ENCODE measurements at regions not wholly inside any gene's neighbourhood (a gene's known extent, or its start where the extent isn't known, plus 50 kb on each side); places are given as distances from the start of the nearest gene placed in this dataset.

DNA sequence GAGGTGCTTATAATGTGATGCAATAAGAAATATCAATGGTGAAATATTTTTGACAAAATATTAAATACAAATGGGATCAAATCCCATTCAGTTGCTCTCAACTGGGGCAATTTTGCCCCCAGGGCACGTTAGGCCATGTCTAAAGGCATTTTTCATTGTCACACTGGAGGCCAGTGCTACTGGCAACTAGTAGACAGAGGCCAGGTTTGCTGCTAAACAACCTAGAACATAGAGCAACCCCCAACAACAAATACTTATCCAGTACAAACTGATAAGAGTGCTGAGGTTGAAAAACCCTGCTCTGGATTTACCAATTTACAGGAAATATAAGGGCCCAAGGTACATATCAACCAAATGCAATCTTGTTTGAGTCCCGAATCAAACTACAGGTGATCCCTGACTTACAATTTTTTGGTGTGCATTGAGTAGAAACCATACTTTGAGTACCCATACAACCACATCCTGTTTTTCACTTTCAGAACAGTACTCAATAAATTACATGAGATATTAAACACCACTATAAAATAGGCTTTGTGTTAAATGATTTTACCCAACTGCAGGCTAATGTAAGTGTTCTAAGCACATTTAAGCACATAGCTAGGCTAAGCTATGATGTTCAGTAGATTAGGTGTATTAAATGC is 237.5 kb downstream of the HNRNPD start:
- no peaks in the 10 kb centered on the region for H3K36me3 ChIP-seq (ENCODE audit: control insufficient read depth in 2 of 2, insufficient read depth in 2 of 2, low read length in 1 of 2)
- H3K27ac ChIP-seq (ENCODE audit: control insufficient read depth, insufficient read depth): no peak overlapping the region
- peak; percentile 59 for FAIRE-seq
- H3K9me3 ChIP-seq (replicated peaks; ENCODE audit: control insufficient read depth, insufficient read depth, low read length): no peaks in the 10 kb centered on the region
- H3K27me3 ChIP-seq (replicated peaks in 1 of 2; ENCODE audit: control insufficient read depth in 2 of 2, insufficient read depth in 2 of 2, low read length in 1 of 2): no peaks in the 10 kb centered on the region; a peak in 1 of 4 replicates
- RAD21 ChIA-PET (ENCODE audit: unreplicated experiment): no interaction called here
- H2AFZ ChIP-seq (ENCODE audit: control insufficient read depth, low read depth, low read length): no peak overlapping the region
- 3% methylated on average over 2 of the region's 2 CpGs for WGBS (ENCODE audit: insufficient coverage, insufficient replicate concordance, low lambda C conversion rate, missing lambda C conversion rate)
- SMC1A ChIA-PET (ENCODE audit: uncharacterized antibody, unreplicated experiment): no interaction called here
- intact Hi-C loops (cut with micrococcal nuclease; ENCODE audit: unreplicated experiment) (no loop called here), in situ Hi-C loops (cut with MboI) (no loop called here)
- DNase-seq (ENCODE audit: low read depth, low spot score): no peak
- H3K4me2 ChIP-seq (ENCODE audit: control insufficient read depth, insufficient read depth): no peak overlapping the region
- CTCF ChIA-PET: no interaction called here
- no peak overlapping the region for H3K4me3 ChIP-seq
- no peak overlapping the region for H3K9ac ChIP-seq (ENCODE audit: control insufficient read depth, insufficient read depth, low read length)
- no peaks in the 10 kb centered on the region for H3K79me2 ChIP-seq (ENCODE audit: control insufficient read depth, insufficient read depth, low read length)
- H3K4me1 ChIP-seq (ENCODE audit: control insufficient read depth, insufficient read depth, low read length): no peaks in the 10 kb centered on the region
- BruUV-seq (replicated peaks): no TSS peak
- POLR2A ChIA-PET: no interaction called here
- peak; percentile 30; the same call in 1 of the 3 replicates for ATAC-seq
- no peaks in the 10 kb centered on the region for H4K20me1 ChIP-seq (ENCODE audit: control insufficient read depth, insufficient read depth)
- no peak for TF ChIP-seq HCFC1 (IDR thresholded peaks at IDR 0.05; ENCODE audit: low read length)
- TF ChIP-seq KAT2A (conservative IDR thresholded peaks at IDR 0.05; ENCODE audit: control insufficient read depth, low read depth, low read length): no peak
- TF ChIP-seq, protein P1, sequence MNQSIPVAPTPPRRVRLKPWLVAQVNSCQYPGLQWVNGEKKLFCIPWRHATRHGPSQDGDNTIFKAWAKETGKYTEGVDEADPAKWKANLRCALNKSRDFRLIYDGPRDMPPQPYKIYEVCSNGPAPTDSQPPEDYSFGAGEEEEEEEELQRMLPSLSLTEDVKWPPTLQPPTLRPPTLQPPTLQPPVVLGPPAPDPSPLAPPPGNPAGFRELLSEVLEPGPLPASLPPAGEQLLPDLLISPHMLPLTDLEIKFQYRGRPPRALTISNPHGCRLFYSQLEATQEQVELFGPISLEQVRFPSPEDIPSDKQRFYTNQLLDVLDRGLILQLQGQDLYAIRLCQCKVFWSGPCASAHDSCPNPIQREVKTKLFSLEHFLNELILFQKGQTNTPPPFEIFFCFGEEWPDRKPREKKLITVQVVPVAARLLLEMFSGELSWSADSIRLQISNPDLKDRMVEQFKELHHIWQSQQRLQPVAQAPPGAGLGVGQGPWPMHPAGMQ (IDR thresholded peaks at IDR 0.05; ENCODE audit: borderline replicate concordance): no peak
- TF ChIP-seq BACH1 (IDR thresholded peaks at IDR 0.05; ENCODE audit: borderline replicate concordance): no peak
- no peak for TF ChIP-seq SMC3 (IDR thresholded peaks at IDR 0.05; ENCODE audit: borderline replicate concordance, low read length)
- TF ChIP-seq ZNF384 (IDR thresholded peaks at IDR 0.05; ENCODE audit: borderline replicate concordance, low read depth, low read length): no peak
- TF ChIP-seq EGR1 (IDR thresholded peaks at IDR 0.05; ENCODE audit: borderline replicate concordance in 1 of 2, low read depth in 2 of 2, low read length in 2 of 2): no peak
- TF ChIP-seq, protein P2, sequence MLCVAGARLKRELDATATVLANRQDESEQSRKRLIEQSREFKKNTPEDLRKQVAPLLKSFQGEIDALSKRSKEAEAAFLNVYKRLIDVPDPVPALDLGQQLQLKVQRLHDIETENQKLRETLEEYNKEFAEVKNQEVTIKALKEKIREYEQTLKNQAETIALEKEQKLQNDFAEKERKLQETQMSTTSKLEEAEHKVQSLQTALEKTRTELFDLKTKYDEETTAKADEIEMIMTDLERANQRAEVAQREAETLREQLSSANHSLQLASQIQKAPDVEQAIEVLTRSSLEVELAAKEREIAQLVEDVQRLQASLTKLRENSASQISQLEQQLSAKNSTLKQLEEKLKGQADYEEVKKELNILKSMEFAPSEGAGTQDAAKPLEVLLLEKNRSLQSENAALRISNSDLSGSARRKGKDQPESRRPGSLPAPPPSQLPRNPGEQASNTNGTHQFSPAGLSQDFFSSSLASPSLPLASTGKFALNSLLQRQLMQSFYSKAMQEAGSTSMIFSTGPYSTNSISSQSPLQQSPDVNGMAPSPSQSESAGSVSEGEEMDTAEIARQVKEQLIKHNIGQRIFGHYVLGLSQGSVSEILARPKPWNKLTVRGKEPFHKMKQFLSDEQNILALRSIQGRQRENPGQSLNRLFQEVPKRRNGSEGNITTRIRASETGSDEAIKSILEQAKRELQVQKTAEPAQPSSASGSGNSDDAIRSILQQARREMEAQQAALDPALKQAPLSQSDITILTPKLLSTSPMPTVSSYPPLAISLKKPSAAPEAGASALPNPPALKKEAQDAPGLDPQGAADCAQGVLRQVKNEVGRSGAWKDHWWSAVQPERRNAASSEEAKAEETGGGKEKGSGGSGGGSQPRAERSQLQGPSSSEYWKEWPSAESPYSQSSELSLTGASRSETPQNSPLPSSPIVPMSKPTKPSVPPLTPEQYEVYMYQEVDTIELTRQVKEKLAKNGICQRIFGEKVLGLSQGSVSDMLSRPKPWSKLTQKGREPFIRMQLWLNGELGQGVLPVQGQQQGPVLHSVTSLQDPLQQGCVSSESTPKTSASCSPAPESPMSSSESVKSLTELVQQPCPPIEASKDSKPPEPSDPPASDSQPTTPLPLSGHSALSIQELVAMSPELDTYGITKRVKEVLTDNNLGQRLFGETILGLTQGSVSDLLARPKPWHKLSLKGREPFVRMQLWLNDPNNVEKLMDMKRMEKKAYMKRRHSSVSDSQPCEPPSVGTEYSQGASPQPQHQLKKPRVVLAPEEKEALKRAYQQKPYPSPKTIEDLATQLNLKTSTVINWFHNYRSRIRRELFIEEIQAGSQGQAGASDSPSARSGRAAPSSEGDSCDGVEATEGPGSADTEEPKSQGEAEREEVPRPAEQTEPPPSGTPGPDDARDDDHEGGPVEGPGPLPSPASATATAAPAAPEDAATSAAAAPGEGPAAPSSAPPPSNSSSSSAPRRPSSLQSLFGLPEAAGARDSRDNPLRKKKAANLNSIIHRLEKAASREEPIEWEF (IDR thresholded peaks at IDR 0.05; ENCODE audit: insufficient replicate concordance, low read depth, low read length): no peak
- TF ChIP-seq NFXL1 (IDR thresholded peaks at IDR 0.05; ENCODE audit: borderline replicate concordance): no peak
- TF ChIP-seq ETV6 (conservative IDR thresholded peaks at IDR 0.05 in 1 of 2, IDR thresholded peaks at IDR 0.05 in 1 of 2; ENCODE audit: borderline replicate concordance in 1 of 2, low read depth in 1 of 2): no peak
- no peak for TF ChIP-seq POLR2AphosphoS5 (IDR thresholded peaks at IDR 0.05; ENCODE audit: low read length)
- TF ChIP-seq STAT3 (IDR thresholded peaks at IDR 0.05; ENCODE audit: low read depth, low read length): no peak
- no peak for TF ChIP-seq BMI1 (IDR thresholded peaks at IDR 0.05; ENCODE audit: borderline replicate concordance)
- TF ChIP-seq, protein P3, sequence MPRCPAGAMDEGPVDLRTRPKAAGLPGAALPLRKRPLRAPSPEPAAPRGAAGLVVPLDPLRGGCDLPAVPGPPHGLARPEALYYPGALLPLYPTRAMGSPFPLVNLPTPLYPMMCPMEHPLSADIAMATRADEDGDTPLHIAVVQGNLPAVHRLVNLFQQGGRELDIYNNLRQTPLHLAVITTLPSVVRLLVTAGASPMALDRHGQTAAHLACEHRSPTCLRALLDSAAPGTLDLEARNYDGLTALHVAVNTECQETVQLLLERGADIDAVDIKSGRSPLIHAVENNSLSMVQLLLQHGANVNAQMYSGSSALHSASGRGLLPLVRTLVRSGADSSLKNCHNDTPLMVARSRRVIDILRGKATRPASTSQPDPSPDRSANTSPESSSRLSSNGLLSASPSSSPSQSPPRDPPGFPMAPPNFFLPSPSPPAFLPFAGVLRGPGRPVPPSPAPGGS (IDR thresholded peaks at IDR 0.05; ENCODE audit: borderline replicate concordance, insufficient read depth, low read depth, low read length, poor library complexity, severe bottlenecking): no peak

Data from GM12878 (cell line).